ENCODE measurements at regions not wholly inside any gene's neighbourhood (a gene's known extent, or its start where the extent isn't known, plus 50 kb on each side); places are given as distances from the start of the nearest gene placed in this dataset.

GRCh38 chr3:16053794-16054193 lies 120.7 kb upstream of the GALNT15 start:
- Mint-ChIP-seq H3K27me3 (ENCODE audit: low read depth) (no peaks in the 10 kb centered on the region), H3K36me3 (ENCODE audit: insufficient read depth in 1 of 3, low read depth in 3 of 3) (no peaks in the 10 kb centered on the region), H3K9me3 (no peaks in the 10 kb centered on the region), H3K27ac (no peak overlapping the region), H3K4me1 (peaks cover 3 to 5% of the 10 kb centered on the region in 2 experiments; a peak in 2 of 4 replicates), H3K4me3 (no peak overlapping the region)
- H2BK120ac ChIP-seq (ENCODE audit: low read depth, low read length, poor library complexity, severe bottlenecking) = no peak overlapping the region
- no peak overlapping the region for H2BK15ac ChIP-seq (ENCODE audit: low read depth, low read length)
- H4K5ac ChIP-seq (ENCODE audit: insufficient read length, low read depth, low read length) = no peak overlapping the region
- H3K23ac ChIP-seq (ENCODE audit: insufficient read length, low read depth, low read length) = no peak overlapping the region
- no peak overlapping the region for H2AK5ac ChIP-seq (ENCODE audit: insufficient read length, low read length)
- no peaks in the 10 kb centered on the region for H3K23me2 ChIP-seq (ENCODE audit: insufficient read length, low read depth, low read length, poor library complexity, severe bottlenecking)
- no peaks in the 10 kb centered on the region for H3K79me2 ChIP-seq (ENCODE audit: insufficient read depth, low read length)
- H2BK5ac ChIP-seq (ENCODE audit: insufficient read length, low read length) = no peak overlapping the region
- H2BK20ac ChIP-seq (ENCODE audit: low read depth, low read length, poor library complexity, severe bottlenecking) = no peak overlapping the region
- H3K79me1 ChIP-seq (ENCODE audit: insufficient read depth, low read depth, low read length, poor library complexity, severe bottlenecking) = no peaks in the 10 kb centered on the region
- no peak overlapping the region for H3K9ac ChIP-seq (ENCODE audit: extremely low read depth, insufficient read length, low read length)
- no peak overlapping the region for H3K56ac ChIP-seq (ENCODE audit: insufficient read length, low read depth, low read length)
- H3K4me2 ChIP-seq (ENCODE audit: insufficient read depth, insufficient read length, low read length) = no peak overlapping the region
- H3K14ac ChIP-seq (ENCODE audit: insufficient read depth, low read length) = no peak overlapping the region
- H3K4me1 ChIP-seq (ENCODE audit: insufficient read depth, low read length) = no peaks in the 10 kb centered on the region; the same call in 1 of the 2 replicates
- H4K8ac ChIP-seq (replicated peaks; ENCODE audit: insufficient read length, low read depth, low read length) = no peak overlapping the region
- H3T11ph ChIP-seq (ENCODE audit: low read length) = no peak overlapping the region
- H2AFZ ChIP-seq (ENCODE audit: low read length) = no peak overlapping the region
- no peak overlapping the region for H3K18ac ChIP-seq (ENCODE audit: insufficient read length, low read depth, low read length)
- DNase-seq = no peak
- no peaks in the 10 kb centered on the region for H3K9me3 ChIP-seq (ENCODE audit: control insufficient read depth, low read depth, low read length)
- no peak overlapping the region for H3K4ac ChIP-seq (ENCODE audit: low read depth, low read length)
- TF ChIP-seq, protein P1, sequence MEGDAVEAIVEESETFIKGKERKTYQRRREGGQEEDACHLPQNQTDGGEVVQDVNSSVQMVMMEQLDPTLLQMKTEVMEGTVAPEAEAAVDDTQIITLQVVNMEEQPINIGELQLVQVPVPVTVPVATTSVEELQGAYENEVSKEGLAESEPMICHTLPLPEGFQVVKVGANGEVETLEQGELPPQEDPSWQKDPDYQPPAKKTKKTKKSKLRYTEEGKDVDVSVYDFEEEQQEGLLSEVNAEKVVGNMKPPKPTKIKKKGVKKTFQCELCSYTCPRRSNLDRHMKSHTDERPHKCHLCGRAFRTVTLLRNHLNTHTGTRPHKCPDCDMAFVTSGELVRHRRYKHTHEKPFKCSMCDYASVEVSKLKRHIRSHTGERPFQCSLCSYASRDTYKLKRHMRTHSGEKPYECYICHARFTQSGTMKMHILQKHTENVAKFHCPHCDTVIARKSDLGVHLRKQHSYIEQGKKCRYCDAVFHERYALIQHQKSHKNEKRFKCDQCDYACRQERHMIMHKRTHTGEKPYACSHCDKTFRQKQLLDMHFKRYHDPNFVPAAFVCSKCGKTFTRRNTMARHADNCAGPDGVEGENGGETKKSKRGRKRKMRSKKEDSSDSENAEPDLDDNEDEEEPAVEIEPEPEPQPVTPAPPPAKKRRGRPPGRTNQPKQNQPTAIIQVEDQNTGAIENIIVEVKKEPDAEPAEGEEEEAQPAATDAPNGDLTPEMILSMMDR (conservative IDR thresholded peaks at IDR 0.05) = no peak
- peaks cover 2% of the 10 kb centered on the region for H4K20me1 ChIP-seq (ENCODE audit: control insufficient read depth, insufficient read depth, insufficient read length)
- H3K27ac ChIP-seq (ENCODE audit: insufficient read length, low read depth, low read length) = no peak overlapping the region
- H4K91ac ChIP-seq (ENCODE audit: insufficient read length, low read depth, low read length) = no peak overlapping the region
- no peak overlapping the region for H2BK12ac ChIP-seq (ENCODE audit: insufficient read length, low read depth, low read length)
- H3K27me3 ChIP-seq (ENCODE audit: insufficient read depth, low read length) = no peaks in the 10 kb centered on the region
